AG04450 (cell line): ENCODE measurements at regions not wholly inside any gene's neighbourhood (a gene's known extent, or its start where the extent isn't known, plus 50 kb on each side); places are given as distances from the start of the nearest gene placed in this dataset.

Experiments used
- CTCF ChIA-PET: fragments of 300-600, 350-600 bp; formaldehyde crosslinking; extraction: SDS; loops from one replicate; lab custom pipeline; 2022; ENCODE audit warnings: antibody characterized with exemption, inconsistent platforms; lab: Charles Lee
- POLR2A ChIA-PET: fragments of 350-600 bp; formaldehyde crosslinking; extraction: SDS; loops from one replicate; lab custom pipeline; 2021; ENCODE audit warnings: antibody characterized with exemption, inconsistent platforms; lab: Yijun Ruan, JAX
- DNase-seq: peaks from one replicate; pipeline ENCODE4 v3.0.0-alpha.2; 2011; ENCODE audit warnings: low read depth, low spot score
- H3K27ac ChIP-seq: one replicate; pipeline ENCODE4 v1.5.1; 2012; ENCODE audit warnings: low read depth, low read length, control low read depth
- H3K27me3 ChIP-seq: one replicate; pipeline ENCODE4 v1.6.0; 2012; ENCODE audit warnings: low read length; ENCODE audit not compliant: control insufficient read depth, insufficient read depth
- H3K4me3 ChIP-seq: 2 replicates; pipeline ENCODE4 v1.5.1; 2011; ENCODE audit warnings: mild to moderate bottlenecking, low read depth, low read length, control low read depth
- H3K9me3 ChIP-seq: 2 replicates; pipeline ENCODE4 v1.5.1; 2012; ENCODE audit warnings: low read length; ENCODE audit not compliant: control insufficient read depth, insufficient read depth
- CTCF ChIP-seq: IDR thresholded peaks from 2 replicates; pipeline ENCODE4 v1.5.1; 2011; ENCODE audit warnings: low read depth, low read length, control low read depth, inconsistent platforms

GRCh38 chr1:58430421-58431275 lies 115.9 kb downstream of the OMA1 start:
- H3K27me3 ChIP-seq, result no peaks in the 10 kb centered on the region
- H3K9me3 ChIP-seq, result no peaks in the 10 kb centered on the region
- no peak for DNase-seq
- no peak for TF ChIP-seq CTCF
- no peak overlapping the region for H3K4me3 ChIP-seq
- ChIA-PET CTCF (no interaction called here), POLR2A (no interaction called here)
- H3K27ac ChIP-seq, result no peak overlapping the region

- Histone ChIP-seq H3K9me3 (no peaks in the 10 kb centered on the region), H3K27ac (no peak overlapping the region), H3K27me3 (peaks cover 2% of the 10 kb centered on the region), H3K4me3 (no peak overlapping the region)
- TF ChIP-seq CTCF, result no peak
- ChIA-PET POLR2A (no interaction called here), CTCF (no interaction called here)
- no peak for DNase-seq
Observed at GRCh38 chr1:58426918-58427317, 119.6 kb downstream of the OMA1 start.

- ChIA-PET CTCF (no interaction called here), POLR2A (no interaction called here)
- Histone ChIP-seq H3K27ac (no peak overlapping the region), H3K4me3 (no peak overlapping the region), H3K9me3 (no peaks in the 10 kb centered on the region), H3K27me3 (peaks cover 9% of the 10 kb centered on the region)
- DNase-seq, result no peak
- no peak for TF ChIP-seq CTCF
Observed at GRCh38 chr1:58422436-58422835, 124.1 kb downstream of the OMA1 start.

- H3K27me3 ChIP-seq, result peaks cover 9% of the 10 kb centered on the region
- no peaks in the 10 kb centered on the region for H3K9me3 ChIP-seq
- no peak for DNase-seq
- no peak overlapping the region for H3K27ac ChIP-seq
- no peak for TF ChIP-seq CTCF
- H3K4me3 ChIP-seq, result no peak overlapping the region
- CTCF ChIA-PET, result no interaction called here
- POLR2A ChIA-PET, result no interaction called here
Observed at GRCh38 chr1:58418283-58419228, 128.0 kb downstream of the OMA1 start.

- Histone ChIP-seq H3K27ac (no peak overlapping the region), H3K9me3 (no peaks in the 10 kb centered on the region), H3K4me3 (no peak overlapping the region), H3K27me3 (no peaks in the 10 kb centered on the region)
- POLR2A ChIA-PET, result no interaction called here
- CTCF ChIA-PET, result no interaction called here
- TF ChIP-seq CTCF, result no peak
- no peak for DNase-seq
Observed at GRCh38 chr1:58412071-58412580, 134.4 kb downstream of the OMA1 start.
